DOHH2 (cell line): ENCODE measurements at regions not wholly inside any gene's neighbourhood (a gene's known extent, or its start where the extent isn't known, plus 50 kb on each side); places are given as distances from the start of the nearest gene placed in this dataset.

ENCODE experiments used
- EZH2phosphoT487 ChIP-seq: fragments of 200-600 bp; sonication (generic); IDR thresholded peaks from 2 replicates; pipeline ENCODE4 v1.6.1; 2017; ENCODE audit warnings: borderline replicate concordance, mild to moderate bottlenecking, antibody characterized with exemption, low read length, moderate library complexity, mixed read lengths
- TF ChIP-seq, protein P1 (sequence below): fragments of 200-600 bp; sonication (generic); IDR thresholded peaks from one replicate; pipeline ENCODE4 v1.5.1; 2014; ENCODE audit warnings: antibody characterized with exemption, mild to moderate bottlenecking, low read depth, low read length; ENCODE audit not compliant: poor library complexity, severe bottlenecking

DNA sequence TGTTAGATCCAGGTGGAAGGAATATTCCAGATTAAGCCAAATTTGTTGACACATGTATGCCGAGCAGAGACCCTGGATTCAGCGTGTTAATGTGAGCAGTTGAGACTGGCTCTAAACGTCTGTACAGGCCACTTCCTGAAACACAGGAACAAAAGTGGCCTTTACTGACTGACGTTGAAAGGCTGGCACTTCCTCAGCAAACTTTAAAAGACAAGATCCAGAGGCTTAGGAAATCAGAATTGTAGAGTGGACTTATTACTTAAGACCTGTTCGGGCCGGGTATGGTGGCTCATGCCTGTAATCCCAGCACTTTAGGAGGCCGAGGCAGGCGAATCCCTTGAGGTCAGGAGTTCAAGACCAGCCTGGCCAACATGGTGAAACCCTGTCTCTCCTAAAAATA, 125.7 kb upstream of the ARID1B start:
- TF ChIP-seq, protein P1, sequence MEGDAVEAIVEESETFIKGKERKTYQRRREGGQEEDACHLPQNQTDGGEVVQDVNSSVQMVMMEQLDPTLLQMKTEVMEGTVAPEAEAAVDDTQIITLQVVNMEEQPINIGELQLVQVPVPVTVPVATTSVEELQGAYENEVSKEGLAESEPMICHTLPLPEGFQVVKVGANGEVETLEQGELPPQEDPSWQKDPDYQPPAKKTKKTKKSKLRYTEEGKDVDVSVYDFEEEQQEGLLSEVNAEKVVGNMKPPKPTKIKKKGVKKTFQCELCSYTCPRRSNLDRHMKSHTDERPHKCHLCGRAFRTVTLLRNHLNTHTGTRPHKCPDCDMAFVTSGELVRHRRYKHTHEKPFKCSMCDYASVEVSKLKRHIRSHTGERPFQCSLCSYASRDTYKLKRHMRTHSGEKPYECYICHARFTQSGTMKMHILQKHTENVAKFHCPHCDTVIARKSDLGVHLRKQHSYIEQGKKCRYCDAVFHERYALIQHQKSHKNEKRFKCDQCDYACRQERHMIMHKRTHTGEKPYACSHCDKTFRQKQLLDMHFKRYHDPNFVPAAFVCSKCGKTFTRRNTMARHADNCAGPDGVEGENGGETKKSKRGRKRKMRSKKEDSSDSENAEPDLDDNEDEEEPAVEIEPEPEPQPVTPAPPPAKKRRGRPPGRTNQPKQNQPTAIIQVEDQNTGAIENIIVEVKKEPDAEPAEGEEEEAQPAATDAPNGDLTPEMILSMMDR, result no peak
- no peak for TF ChIP-seq EZH2phosphoT487
